ENCODE measurements at regions not wholly inside any gene's neighbourhood (a gene's known extent, or its start where the extent isn't known, plus 50 kb on each side); places are given as distances from the start of the nearest gene placed in this dataset.

DNA sequence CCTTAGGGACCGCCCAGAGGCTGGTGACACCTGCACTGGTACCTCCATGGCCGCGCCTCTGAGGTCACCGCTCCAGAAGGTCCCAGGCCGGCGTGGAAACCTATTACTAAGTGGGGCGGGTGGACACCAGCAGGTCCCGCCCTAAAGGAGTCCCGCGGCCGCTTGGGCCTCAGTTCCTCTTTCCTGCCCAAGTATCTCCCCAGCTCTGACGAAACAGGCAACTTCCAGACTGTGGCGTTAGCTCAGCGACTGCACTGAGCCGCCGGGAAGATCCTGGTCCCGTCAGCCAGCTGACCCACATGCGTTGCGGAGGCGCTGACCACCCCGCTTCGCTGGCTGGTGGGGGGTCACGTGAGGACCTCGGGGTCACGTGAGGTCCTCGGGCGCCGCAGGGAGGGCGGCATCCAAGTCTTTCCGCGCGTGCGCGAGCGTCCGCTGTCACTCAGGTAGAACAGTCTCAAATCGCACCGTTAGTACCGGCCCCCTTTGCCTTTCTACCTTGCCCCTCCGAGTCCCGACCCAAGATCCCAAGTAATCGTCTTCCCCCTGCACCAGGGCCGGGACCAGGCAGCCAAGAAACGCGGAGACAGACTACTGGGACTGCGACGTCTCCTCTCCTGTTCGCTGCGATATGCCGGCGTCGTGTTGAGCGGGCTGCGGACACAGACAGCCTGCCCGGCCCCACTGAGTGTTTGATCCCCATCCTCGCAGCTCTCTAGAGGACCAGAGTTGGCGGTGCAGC, 53.7 kb upstream of the KDM4C start:
- peak; percentile 80 for DNase-seq (ENCODE audit: low read depth)

DNA sequence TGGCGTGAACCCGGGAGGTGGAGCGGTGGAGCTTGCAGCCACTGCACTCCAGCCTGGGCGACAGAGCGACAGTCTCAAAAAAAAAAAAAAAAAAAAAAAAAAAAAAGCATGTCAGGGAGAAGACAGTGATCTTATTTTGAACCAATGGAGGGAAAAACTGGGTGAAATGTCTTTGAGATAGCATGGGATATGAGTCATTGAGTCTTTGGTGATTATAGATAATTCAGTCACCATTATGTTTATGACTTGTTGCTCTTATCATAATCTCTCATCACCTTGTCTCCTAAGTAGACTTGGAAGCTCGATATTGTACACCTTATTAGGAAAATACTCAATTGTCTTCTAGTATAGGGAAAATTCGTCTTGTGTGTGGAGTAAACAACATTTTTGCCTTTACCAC, 55.1 kb upstream of the KDM4C start:
- no peak for DNase-seq (ENCODE audit: low read depth)

- no peak for DNase-seq (ENCODE audit: low read depth)
Measured at GRCh38 chr9:6696178-6696577, 50.6 kb upstream of the GLDC start.

GRCh38 chr9:6695121-6695814, 49.7 kb upstream of the GLDC start:
- DNase-seq (ENCODE audit: low read depth): no peak
